ENCODE measurements at regions not wholly inside any gene's neighbourhood (a gene's known extent, or its start where the extent isn't known, plus 50 kb on each side); places are given as distances from the start of the nearest gene placed in this dataset.

DNA sequence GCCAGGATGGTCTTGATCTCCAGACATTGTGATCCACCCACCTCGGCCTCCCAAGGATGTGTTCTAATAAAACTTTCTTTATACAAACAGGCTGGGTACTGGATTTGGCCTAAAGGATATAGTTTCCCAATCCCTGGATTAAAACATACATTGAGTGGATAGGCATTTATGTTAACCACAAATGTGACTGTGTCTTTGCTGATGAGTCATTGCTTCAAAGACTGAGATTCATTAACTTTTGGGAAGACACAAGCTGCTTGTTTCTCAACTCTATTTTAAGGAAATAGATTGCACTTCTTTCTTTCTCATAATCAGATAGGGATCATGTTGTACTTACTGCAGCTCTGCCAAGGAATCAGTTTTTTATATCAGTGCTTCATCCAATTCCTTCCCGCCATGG lies 131.3 kb upstream of the AGA start:
- peak; percentile 91 for DNase-seq (ENCODE audit: low spot score)

DNA sequence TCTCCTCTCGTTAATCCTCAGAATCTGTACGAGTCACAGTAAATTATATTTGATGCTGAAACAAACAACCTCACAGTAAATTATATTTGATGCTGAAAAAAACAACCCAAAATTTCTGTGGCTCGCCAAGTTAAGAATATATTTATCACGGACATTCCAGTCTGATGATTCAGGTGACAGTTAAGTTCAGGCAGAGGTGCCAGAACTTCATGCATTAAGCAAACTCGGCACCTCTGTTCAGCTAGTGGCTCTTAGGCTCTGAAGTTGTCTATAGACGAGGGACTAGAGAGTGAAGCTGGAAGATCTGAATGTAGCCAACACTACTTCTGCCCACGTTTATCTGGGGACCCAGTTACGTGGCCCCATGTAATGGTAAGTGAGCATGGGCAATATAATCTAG lies 132.2 kb upstream of the AGA start:
- no peak for DNase-seq (ENCODE audit: low spot score)

- DNase-seq (ENCODE audit: low spot score): no peak
Observed at GRCh38 chr4:177579649-177580048, 137.4 kb upstream of the AGA start.

- DNase-seq (ENCODE audit: low spot score): peak; percentile 41
Observed at GRCh38 chr4:177582992-177583391, 140.8 kb upstream of the AGA start.

- no peak for DNase-seq (ENCODE audit: low spot score)
Observed at GRCh38 chr4:177587989-177588388, 145.8 kb upstream of the AGA start.

DNA sequence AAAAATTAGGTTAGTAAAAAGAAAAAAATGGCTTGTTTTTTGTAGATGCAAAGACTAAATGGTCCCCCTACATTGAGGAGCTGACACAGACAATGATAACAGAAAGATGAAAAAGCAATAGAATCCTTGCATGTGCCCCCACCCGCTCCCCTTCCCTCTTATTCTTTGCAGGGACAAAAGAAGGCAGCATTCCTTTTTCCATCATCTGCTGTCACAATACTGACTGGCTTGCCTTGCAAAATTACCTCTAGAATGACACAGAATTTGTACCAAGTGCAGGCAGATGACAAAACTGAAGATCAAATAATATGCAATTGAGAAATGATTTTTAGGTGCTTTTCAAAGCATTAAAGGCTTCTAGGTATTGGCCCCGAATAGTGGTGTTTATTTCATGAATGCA lies 153.1 kb upstream of the AGA start:
- DNase-seq (ENCODE audit: low spot score): no peak

- DNase-seq (ENCODE audit: low spot score): peak; percentile 54
Observed at GRCh38 chr4:177596035-177596434, 153.8 kb upstream of the AGA start.

DNA sequence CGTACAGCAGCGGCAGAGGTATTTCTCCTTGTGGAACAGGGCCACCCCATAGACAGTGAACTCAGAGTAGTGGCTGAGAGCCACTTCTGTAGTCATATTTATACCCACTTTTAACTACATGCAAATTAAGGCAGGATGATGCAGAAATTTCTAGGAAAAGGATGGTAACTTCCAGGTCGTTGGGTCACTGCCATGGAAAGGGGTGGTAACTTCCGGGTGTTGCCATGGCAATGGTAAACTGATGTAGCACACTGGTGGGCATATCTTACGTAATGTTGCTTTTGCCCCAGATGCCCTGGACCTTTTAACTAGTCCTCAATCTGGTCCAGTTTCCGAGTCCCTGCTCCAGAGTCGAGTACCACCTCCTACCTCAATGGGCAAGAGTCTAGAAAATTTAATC lies 154.8 kb upstream of the AGA start:
- DNase-seq (ENCODE audit: low spot score): no peak

- DNase-seq (ENCODE audit: low spot score): no peak
Observed at GRCh38 chr4:177605252-177605651, 163.0 kb upstream of the AGA start.

DNA sequence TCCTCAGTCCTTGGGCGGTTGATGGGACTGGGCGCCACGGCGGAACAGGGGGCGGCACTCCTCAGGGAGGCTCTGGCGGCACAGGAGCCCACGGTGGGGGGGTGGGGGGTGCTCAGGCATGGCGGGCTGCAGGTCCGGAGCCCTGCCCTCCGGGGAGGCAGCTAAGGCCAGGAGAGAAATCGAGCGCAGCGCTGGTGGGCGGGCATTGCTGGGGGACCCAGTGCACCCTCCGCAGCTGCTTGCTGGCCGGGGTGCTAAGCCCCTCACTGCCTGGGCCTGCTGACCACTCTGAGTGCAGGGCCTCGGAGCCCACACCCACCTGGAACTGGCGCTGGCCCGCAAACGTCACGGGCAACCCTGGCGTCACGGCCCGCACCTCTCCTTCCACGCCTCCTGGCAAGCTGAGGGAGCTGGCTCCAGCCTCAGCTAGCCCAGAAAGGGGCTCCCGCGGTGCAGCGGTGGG lies 164.9 kb upstream of the AGA start:
- no peak for DNase-seq (ENCODE audit: low spot score)

GRCh38 chr4:177611974-177612664 lies 169.9 kb upstream of the AGA start:
- no peak for DNase-seq (ENCODE audit: low spot score)

GRCh38 chr4:177612684-177613083 lies 170.4 kb upstream of the AGA start:
- DNase-seq (ENCODE audit: low spot score): no peak

- DNase-seq (ENCODE audit: low spot score): no peak
Observed at GRCh38 chr4:177632481-177632880, 190.2 kb upstream of the AGA start.

GRCh38 chr4:177638871-177639270 lies 196.6 kb upstream of the AGA start:
- DNase-seq (ENCODE audit: low spot score): no peak

DNA sequence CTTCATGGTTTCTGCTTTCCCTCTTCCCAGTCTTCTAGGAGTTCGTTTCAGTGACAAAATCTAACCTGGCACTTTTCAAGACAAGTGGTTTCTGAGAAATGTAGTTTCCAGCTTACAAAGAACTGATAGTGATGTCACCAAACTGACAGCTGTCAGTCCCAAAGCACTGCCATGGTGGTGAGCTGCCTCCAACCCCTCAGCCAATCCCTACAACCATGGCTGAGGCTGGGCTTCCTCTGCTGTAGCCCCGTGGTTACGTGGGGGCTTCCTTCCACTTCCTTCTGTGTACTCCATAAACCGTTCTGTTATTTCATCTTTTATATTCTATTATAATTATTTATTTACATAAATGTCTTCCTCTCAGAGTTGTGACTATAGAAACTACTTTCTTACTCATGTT lies 198.6 kb upstream of the AGA start:
- DNase-seq (ENCODE audit: low spot score): no peak

DNA sequence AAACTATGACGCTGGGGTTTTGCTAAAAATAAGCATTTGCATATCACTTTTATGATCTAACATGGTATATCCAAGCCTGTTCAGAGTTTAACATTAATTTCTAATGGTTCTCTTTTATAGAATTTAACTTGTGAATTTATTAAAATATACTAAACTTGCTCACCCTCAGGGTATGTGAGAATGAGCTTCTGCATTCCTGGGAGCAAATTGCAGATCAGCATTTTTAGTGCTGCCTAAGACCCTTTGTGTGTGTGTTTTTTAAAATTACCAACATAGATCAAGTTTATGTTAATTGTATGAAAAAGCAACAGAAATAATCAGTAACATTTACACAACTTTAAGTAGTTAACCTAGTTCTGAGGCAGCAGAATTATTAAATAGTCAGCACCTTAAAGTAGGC lies 218.0 kb upstream of the AGA start:
- DNase-seq (ENCODE audit: low spot score): no peak

- no peak for DNase-seq (ENCODE audit: low spot score)
Observed at GRCh38 chr4:177667687-177668086, 225.4 kb upstream of the AGA start.

DNA sequence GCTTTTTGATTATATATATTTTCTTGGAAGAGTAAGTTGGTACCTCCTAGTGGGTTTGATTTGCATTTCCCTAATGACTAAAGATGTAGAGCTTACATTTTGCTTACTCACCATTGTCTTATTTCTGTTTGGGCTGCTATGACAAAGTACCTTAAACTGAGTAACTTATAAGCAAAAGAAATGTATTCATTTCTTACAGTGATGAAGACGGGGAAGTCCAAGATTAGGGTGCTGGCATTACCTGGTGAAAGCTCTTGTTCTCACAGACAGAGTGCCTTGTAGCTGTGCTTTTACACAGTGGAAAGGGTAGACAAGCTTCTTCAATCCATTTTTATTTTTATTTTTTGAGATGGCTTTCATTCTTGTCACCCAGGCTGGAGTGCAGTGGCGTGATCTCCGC lies 229.2 kb upstream of the AGA start:
- DNase-seq (ENCODE audit: low spot score): no peak

DNA sequence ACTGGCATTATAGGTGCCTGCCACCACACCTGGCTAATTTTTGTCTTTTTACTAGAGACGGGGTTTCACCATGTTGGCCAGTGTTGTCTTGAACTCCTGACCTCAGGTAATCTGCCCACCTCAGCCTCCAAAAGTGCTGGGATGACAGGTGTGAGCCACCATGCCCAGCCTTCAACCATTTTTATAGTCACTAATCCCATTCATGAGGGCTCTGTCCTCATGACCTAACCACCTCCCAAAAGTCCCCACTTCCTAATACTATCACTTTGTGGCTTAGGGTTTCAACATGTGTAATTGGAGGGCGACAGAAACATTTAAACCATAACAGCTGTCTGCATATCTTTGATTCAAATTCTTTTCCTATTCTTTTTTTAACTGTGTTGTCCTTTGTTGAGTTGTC lies 229.6 kb upstream of the AGA start:
- DNase-seq (ENCODE audit: low spot score): no peak

- no peak for DNase-seq (ENCODE audit: low spot score)
Observed at GRCh38 chr4:177673985-177674489, 231.8 kb upstream of the AGA start.

- no peak for DNase-seq (ENCODE audit: low spot score)
Observed at GRCh38 chr4:177680308-177680707, 238.1 kb upstream of the AGA start.

DNA sequence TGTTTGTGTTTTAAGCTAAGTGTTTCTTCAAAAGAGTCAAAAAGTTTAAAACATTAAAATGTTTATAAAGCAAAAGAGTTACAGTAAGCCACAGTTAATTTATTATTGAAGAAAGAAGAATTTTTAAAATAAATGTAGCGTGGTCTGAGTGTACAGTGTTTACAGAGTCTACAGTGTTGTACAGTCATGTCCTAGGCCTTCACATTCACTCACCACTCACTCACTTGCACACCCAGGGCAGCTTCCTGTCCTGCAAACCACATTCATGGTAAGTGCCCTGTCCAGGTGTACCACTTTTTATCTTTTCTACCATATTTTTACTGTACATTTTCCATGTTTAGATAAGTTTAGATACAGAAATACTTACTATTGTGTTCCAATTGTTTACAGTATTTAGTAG lies 239.7 kb upstream of the AGA start:
- no peak for DNase-seq (ENCODE audit: low spot score)

DNA sequence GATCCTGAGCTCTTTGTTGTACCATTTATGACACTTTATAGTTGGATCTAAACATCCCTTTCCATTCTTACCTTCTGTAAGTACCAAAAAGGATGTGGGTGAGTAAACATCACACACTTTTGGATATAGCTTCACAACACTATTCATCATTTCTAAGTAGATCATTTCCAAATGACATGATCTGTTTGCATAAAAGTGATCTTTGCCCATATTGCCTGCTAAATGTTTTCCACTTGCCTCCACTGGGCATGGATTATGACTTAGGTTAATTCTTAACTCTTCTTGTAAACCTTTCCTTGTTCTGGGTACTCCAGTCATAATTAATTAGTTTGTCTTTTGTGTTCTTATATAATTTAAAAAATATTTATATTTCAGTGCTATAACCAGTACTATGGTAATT lies 244.9 kb upstream of the AGA start:
- DNase-seq (ENCODE audit: low spot score): no peak

DNA sequence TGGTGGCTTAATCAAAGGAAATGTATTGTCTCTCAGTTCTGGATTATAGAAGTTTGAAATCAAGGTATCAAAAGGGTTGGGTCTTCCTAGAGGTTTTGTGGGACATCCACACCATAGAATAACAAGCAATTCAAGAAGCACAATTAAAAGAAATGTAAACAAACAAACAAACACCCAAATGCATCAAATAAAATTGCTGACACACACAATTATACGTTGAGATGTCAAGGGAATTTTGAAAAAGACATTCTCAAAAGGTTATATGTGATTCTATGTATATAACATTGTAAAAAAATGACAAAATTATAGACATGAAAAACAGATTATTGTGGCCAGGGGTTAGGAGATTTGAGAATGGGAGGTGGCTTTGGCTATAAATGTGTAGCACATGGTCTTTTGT lies 250.7 kb upstream of the AGA start:
- no peak for DNase-seq (ENCODE audit: low spot score)
